Adrenal gland (tissue), 5 donors: ENCODE measurements at regions not wholly inside any gene's neighbourhood (a gene's known extent, or its start where the extent isn't known, plus 50 kb on each side); places are given as distances from the start of the nearest gene placed in this dataset.

Source experiments
- CTCF ChIP-seq, 6 experiments: fragments of 450-650 bp in 4 of 6; fragments of 200-600 bp in 2 of 6; sonication (generic) in 1 of 6; IDR thresholded peaks; 1 replicate in 5 of 6; 2 replicates in 1 of 6; pipeline versions ENCODE4 v1.5.1 to v1.8.0; 2016 to 2021; ENCODE audit warnings: antibody characterized with exemption in 6 of 6, mild to moderate bottlenecking in 2 of 6, moderate library complexity in 1 of 6
- POLR2A ChIP-seq, 2 donors: fragments of 450-650 bp; IDR thresholded peaks; one replicate each; pipeline ENCODE4 v1.6.1; 2017; ENCODE audit warnings: antibody characterized with exemption in 2 of 2, mild to moderate bottlenecking in 2 of 2, moderate library complexity in 1 of 2
- donor health status: DM: no; HTN: no; CAD: no.

- TF ChIP-seq CTCF (IDR thresholded peaks at IDR 0.05) (peak; percentile 68 to 94 (median 82)), POLR2A (IDR thresholded peaks at IDR 0.05) (no peak)
Observed at GRCh38 chr16:82263521-82264143, 93.6 kb upstream of the MPHOSPH6 start.
